Spleen (tissue), 7 donors: ENCODE measurements at regions not wholly inside any gene's neighbourhood (a gene's known extent, or its start where the extent isn't known, plus 50 kb on each side); places are given as distances from the start of the nearest gene placed in this dataset.

ENCODE experiments used
- CTCF ChIP-seq, 11 experiments: fragments of 200-600 bp in 7 of 11; fragments of 450-650 bp in 4 of 11; sonication (generic) in 4 of 11; IDR thresholded peaks in 8 of 11; conservative IDR thresholded peaks in 3 of 11; 1 replicate in 7 of 11; 2 replicates in 4 of 11; pipeline versions ENCODE4 v1.4.0 to v1.8.0; 2016 to 2021; ENCODE audit warnings: antibody characterized with exemption in 11 of 11, inconsistent platforms in 4 of 11, mild to moderate bottlenecking in 1 of 11
- POLR2A ChIP-seq, 3 donors: fragments of 450-650 bp; IDR thresholded peaks; one replicate each; pipeline ENCODE4 v1.5.1; 2017; ENCODE audit warnings: antibody characterized with exemption in 3 of 3, mild to moderate bottlenecking in 1 of 3
- donor health status: DM: no; HTN: no; CAD: no; lungs with moderate emphysema.
- donor health status: DM: no; HTN: no; CAD: no.
- donor health status: DM: no; HTN: no; CAD: no.

- TF ChIP-seq POLR2A (IDR thresholded peaks at IDR 0.05) (no peak), CTCF (IDR thresholded peaks at IDR 0.05 in 8 of 11, conservative IDR thresholded peaks at IDR 0.05 in 3 of 11) (no peak)
Measured at GRCh38 chr2:100682536-100682935, 119.7 kb downstream of the PDCL3 start.
